Left lung (tissue), 4 donors: ENCODE measurements at regions not wholly inside any gene's neighbourhood (a gene's known extent, or its start where the extent isn't known, plus 50 kb on each side); places are given as distances from the start of the nearest gene placed in this dataset.
A peak's percentile ranks its signal among the peaks of the same experiment; 100 is the strongest.

ENCODE experiments used
- ATAC-seq: fragments of 200-7000 bp; cut with Tn5 transposase; one replicate; pipeline ENCODE4 v1.9.1; 2020; ENCODE audit warnings: moderate library complexity
- DNase-seq, 4 donors: peaks; one replicate each; pipeline ENCODE4 v3.0.0-alpha.2; 2013 to 2020
- H3K27ac ChIP-seq, 2 donors: fragments of 200-600 bp; sonication (generic) in 1 of 2; one replicate each; pipeline versions ENCODE4 v1.5.0 to v1.8.0; 2020 to 2021
- H3K27me3 ChIP-seq, 2 donors: fragments of 200-600 bp; sonication (generic) in 1 of 2; one replicate each; pipeline versions ENCODE4 v1.5.0 to v1.8.0; 2020 to 2021
- H3K36me3 ChIP-seq, 2 donors: fragments of 200-600 bp; sonication (generic) in 1 of 2; one replicate each; pipeline versions ENCODE4 v1.5.0 to v1.8.0; 2020 to 2021
- H3K4me1 ChIP-seq, 2 donors: fragments of 200-600 bp; one replicate each; pipeline ENCODE4 v1.8.0; 2021
- H3K4me3 ChIP-seq, 2 donors: fragments of 200-600 bp; sonication (generic) in 1 of 2; one replicate each; pipeline versions ENCODE4 v1.5.0 to v1.8.0; 2020 to 2021; ENCODE audit warnings: mild to moderate bottlenecking in 1 of 2
- H3K9me3 ChIP-seq, 2 donors: fragments of 200-600 bp; sonication (generic) in 1 of 2; one replicate each; pipeline versions ENCODE4 v1.5.0 to v1.8.0; 2020 to 2021
- intact Hi-C, 2 donors: fragments of 100-400 bp; cut with DNase I; formaldehyde crosslinking; loops; one replicate each; pipeline versions ENCODE4 v1.11.2 to v1.14.2; 2022
- TF ChIP-seq, protein P1 (sequence below), 2 donors: fragments of 200-600 bp; sonication (generic) in 1 of 2; IDR thresholded peaks; one replicate each; pipeline versions ENCODE4 v1.5.0 to v1.8.0; 2021; ENCODE audit warnings: antibody characterized with exemption in 2 of 2
- donor health status: DM: no; HTN: yes; CAD: no.
- donor health status: DM: no; HTN: no; CAD: no.

GRCh38 chr6:157767775-157768156 lies 55.3 kb upstream of the SNX9 start:
- TF ChIP-seq, protein P1, sequence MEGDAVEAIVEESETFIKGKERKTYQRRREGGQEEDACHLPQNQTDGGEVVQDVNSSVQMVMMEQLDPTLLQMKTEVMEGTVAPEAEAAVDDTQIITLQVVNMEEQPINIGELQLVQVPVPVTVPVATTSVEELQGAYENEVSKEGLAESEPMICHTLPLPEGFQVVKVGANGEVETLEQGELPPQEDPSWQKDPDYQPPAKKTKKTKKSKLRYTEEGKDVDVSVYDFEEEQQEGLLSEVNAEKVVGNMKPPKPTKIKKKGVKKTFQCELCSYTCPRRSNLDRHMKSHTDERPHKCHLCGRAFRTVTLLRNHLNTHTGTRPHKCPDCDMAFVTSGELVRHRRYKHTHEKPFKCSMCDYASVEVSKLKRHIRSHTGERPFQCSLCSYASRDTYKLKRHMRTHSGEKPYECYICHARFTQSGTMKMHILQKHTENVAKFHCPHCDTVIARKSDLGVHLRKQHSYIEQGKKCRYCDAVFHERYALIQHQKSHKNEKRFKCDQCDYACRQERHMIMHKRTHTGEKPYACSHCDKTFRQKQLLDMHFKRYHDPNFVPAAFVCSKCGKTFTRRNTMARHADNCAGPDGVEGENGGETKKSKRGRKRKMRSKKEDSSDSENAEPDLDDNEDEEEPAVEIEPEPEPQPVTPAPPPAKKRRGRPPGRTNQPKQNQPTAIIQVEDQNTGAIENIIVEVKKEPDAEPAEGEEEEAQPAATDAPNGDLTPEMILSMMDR (IDR thresholded peaks at IDR 0.05): no peak
- Histone ChIP-seq H3K4me3 (no peak overlapping the region), H3K4me1 (peaks cover 16 to 39% of the 10 kb centered on the region in 2 donors), H3K9me3 (no peaks in the 10 kb centered on the region), H3K27ac (peak overlapping the region in 1 of 2 donors; percentile 71), H3K36me3 (no peaks in the 10 kb centered on the region), H3K27me3 (peaks cover 0 to 14% of the 10 kb centered on the region in 2 donors)
- ATAC-seq (no peak), DNase-seq (no peak)
- intact Hi-C loops: loop anchor here in 1 of 2 donors (10.0 kb wide), 1 partner anchor 307 kb away; no protein-coding TSS in a partner anchor

- no peak for ATAC-seq
- H3K9me3 ChIP-seq: no peaks in the 10 kb centered on the region
- no peaks in the 10 kb centered on the region for H3K36me3 ChIP-seq
- DNase-seq: no peak
- peak overlapping the region in 1 of 2 donors; percentile 71 for H3K27ac ChIP-seq
- H3K4me1 ChIP-seq: peaks cover 11 to 33% of the 10 kb centered on the region in 2 donors
- no peak overlapping the region for H3K4me3 ChIP-seq
- TF ChIP-seq, protein P1 (IDR thresholded peaks at IDR 0.05): no peak
- peaks cover 0 to 19% of the 10 kb centered on the region in 2 donors for H3K27me3 ChIP-seq
- intact Hi-C loops: loop anchor here in 1 of 2 donors (10.0 kb wide), 1 partner anchor 306 kb away; no protein-coding TSS in a partner anchor
These were observed 54.7 kb upstream of the SNX9 start for GRCh38 chr6:157768304-157768703.

DNA sequence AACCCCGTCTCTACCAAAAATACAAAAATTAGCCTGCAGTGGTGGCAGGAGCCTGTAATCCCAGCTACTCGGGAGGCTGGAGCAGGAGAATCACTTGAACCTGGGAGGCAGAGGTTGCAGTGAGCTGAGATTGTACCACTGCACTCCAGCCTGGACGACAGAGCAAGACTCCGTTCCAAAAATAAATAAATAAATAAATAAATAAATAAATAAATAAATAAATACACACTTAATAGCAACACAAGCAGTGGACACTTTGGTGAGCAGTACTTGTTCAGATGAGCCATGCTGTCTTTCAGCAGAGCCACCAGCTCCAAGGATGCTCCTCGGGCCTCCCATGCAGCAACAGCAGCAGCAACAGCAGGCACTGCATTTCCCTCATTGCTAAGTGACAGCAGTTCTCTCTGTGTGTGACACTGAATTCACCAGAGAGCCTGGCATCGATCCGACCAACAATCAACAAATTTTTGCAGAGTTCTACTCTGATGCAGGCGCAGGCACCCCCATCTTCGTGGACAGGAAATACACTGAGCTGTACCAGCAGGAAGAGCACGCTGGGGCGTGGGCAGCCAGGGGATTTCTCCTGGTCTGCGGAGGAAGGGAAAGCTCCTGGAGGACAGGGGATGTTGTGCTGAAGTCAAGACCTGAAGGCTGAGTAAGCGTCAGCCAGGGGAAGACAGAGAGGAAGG lies 54.0 kb upstream of the SNX9 start:
- intact Hi-C loops: loop anchor here in 1 of 2 donors (10.0 kb wide), 1 partner anchor 306 kb away; no protein-coding TSS in a partner anchor
- Histone ChIP-seq H3K4me3 (no peak overlapping the region), H3K36me3 (no peaks in the 10 kb centered on the region), H3K4me1 (peaks cover 4 to 26% of the 10 kb centered on the region in 2 donors), H3K9me3 (no peaks in the 10 kb centered on the region), H3K27ac (peak overlapping the region in 1 of 2 donors; percentile 71), H3K27me3 (peaks cover 0 to 26% of the 10 kb centered on the region in 2 donors)
- DNase-seq (no peak), ATAC-seq (no peak)
- TF ChIP-seq, protein P1 (IDR thresholded peaks at IDR 0.05): no peak

DNA sequence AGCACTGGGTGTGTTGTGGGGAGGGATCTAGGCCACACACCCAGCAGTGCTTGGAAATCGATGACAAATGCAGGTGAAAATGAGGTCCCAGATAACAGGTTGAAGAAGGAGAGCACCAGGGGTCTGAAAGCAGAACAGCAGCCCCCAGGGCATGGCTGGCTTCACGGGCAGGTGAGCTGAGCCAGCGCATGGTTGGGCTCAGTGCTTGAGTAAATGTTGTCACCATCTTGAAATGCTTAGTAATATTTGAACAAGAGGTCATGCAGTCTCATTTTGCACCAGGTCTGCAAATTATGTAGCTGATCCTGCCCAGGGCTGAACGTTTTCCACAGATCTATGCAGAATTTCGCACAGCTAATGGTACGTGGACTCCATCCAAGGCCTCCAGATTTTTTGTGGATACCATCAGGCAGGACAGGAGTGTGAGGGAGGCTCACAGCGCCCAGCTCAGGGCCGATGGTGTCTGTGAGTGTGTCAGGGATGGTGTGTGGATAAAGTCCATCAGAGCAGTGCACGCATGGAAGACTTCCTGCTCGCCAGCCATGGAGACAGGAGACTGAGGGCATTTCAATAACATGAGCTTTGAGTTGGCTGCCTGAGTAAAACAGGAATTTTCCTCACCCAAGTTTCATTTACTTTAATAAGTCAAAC lies 53.1 kb upstream of the SNX9 start:
- H3K27ac ChIP-seq: no peak overlapping the region
- H3K27me3 ChIP-seq: peaks cover 0 to 30% of the 10 kb centered on the region in 2 donors
- H3K9me3 ChIP-seq: no peaks in the 10 kb centered on the region
- intact Hi-C loops: loop anchor here in 1 of 2 donors (10.0 kb wide), 1 partner anchor 305 kb away; no protein-coding TSS in a partner anchor
- peaks cover 0 to 18% of the 10 kb centered on the region in 2 donors for H3K4me1 ChIP-seq
- no peaks in the 10 kb centered on the region for H3K36me3 ChIP-seq
- no peak overlapping the region for H3K4me3 ChIP-seq
- TF ChIP-seq, protein P1 (IDR thresholded peaks at IDR 0.05): no peak
- peak; percentile 72 for ATAC-seq
- DNase-seq: no peak

DNA sequence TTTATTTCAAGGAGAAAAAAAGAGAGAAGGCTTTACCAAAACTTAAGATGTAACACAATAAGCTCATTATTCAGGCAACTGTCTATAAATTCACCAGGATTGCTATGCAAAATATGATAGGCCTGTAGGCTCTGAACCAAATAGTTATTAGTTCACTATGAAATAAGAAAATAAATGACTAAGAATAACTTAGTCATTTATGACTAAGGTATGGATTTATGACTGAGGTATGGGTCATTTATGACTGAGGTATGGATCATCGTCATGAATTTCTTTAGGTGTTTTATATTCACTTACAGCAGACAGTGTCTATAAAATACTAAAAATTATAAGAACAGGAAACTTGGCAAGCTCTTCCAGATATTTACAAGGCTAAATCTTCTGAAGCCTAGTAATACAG lies 52.1 kb upstream of the SNX9 start:
- TF ChIP-seq, protein P1 (IDR thresholded peaks at IDR 0.05): no peak
- H3K4me1 ChIP-seq: peaks cover 0 to 14% of the 10 kb centered on the region in 2 donors
- ATAC-seq (no peak), DNase-seq (no peak)
- no peaks in the 10 kb centered on the region for H3K9me3 ChIP-seq
- no peaks in the 10 kb centered on the region for H3K36me3 ChIP-seq
- H3K27ac ChIP-seq: no peak overlapping the region
- no peak overlapping the region for H3K4me3 ChIP-seq
- intact Hi-C loops: no loop called here
- H3K27me3 ChIP-seq: peaks cover 0 to 30% of the 10 kb centered on the region in 2 donors
